ENCODE measurements at regions not wholly inside any gene's neighbourhood (a gene's known extent, or its start where the extent isn't known, plus 50 kb on each side); places are given as distances from the start of the nearest gene placed in this dataset.

GRCh38 chr5:96546120-96546519, 113.1 kb upstream of the PCSK1 start:
- TF ChIP-seq, protein P1, sequence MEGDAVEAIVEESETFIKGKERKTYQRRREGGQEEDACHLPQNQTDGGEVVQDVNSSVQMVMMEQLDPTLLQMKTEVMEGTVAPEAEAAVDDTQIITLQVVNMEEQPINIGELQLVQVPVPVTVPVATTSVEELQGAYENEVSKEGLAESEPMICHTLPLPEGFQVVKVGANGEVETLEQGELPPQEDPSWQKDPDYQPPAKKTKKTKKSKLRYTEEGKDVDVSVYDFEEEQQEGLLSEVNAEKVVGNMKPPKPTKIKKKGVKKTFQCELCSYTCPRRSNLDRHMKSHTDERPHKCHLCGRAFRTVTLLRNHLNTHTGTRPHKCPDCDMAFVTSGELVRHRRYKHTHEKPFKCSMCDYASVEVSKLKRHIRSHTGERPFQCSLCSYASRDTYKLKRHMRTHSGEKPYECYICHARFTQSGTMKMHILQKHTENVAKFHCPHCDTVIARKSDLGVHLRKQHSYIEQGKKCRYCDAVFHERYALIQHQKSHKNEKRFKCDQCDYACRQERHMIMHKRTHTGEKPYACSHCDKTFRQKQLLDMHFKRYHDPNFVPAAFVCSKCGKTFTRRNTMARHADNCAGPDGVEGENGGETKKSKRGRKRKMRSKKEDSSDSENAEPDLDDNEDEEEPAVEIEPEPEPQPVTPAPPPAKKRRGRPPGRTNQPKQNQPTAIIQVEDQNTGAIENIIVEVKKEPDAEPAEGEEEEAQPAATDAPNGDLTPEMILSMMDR (IDR thresholded peaks at IDR 0.05; ENCODE audit: low read depth, low read length, poor library complexity, severe bottlenecking): no peak
- no peak for TF ChIP-seq EZH2phosphoT487 (IDR thresholded peaks at IDR 0.05; ENCODE audit: borderline replicate concordance, low read length)

Measured in DOHH2 (cell line).